HFFc6 (cell line): ENCODE measurements at regions not wholly inside any gene's neighbourhood (a gene's known extent, or its start where the extent isn't known, plus 50 kb on each side); places are given as distances from the start of the nearest gene placed in this dataset.
"Not testable (repeated sequence)": the region's sequence is repeated elsewhere in the genome, so short reads cannot be mapped to it uniquely, and the experiment has no call there.

Experiments
- DNase-seq: peaks from one replicate; pipeline ENCODE4 v3.0.0-alpha.2; 2018
- H3K27ac Mint-ChIP-seq: 2 replicates; pipeline ENCODE4 v1.8.0; 2020; ENCODE audit warnings: mild to moderate bottlenecking, mixed read lengths
- H3K27me3 Mint-ChIP-seq: 2 replicates; pipeline ENCODE4 v1.8.0; 2021; ENCODE audit warnings: mild to moderate bottlenecking, moderate library complexity, mixed read lengths; ENCODE audit not compliant: insufficient read depth
- H3K36me3 Mint-ChIP-seq: 2 replicates; pipeline ENCODE4 v1.8.0; 2021; ENCODE audit warnings: low read depth, mixed read lengths
- H3K4me1 Mint-ChIP-seq: 2 replicates; pipeline ENCODE4 v1.8.0; 2020; ENCODE audit warnings: low read depth, mixed read lengths
- H3K4me3 Mint-ChIP-seq: 2 replicates; pipeline ENCODE4 v1.8.0; 2020; ENCODE audit warnings: mild to moderate bottlenecking, moderate library complexity, mixed read lengths
- H3K9me3 Mint-ChIP-seq: 2 replicates; pipeline ENCODE4 v1.8.0; 2020; ENCODE audit warnings: mild to moderate bottlenecking, mixed read lengths
- CTCF ChIP-seq: fragments of 200-600 bp; sonication (generic); IDR thresholded peaks from 2 replicates; pipeline ENCODE4 v1.5.0; 2021; ENCODE audit warnings: antibody characterized with exemption, mild to moderate bottlenecking

GRCh38 chr15:38638126-38638525 lies 73.5 kb upstream of the RASGRP1 start:
- DNase-seq: no peak
- Mint-ChIP-seq H3K27me3 (peaks cover 41% of the 10 kb centered on the region), H3K36me3 (no peaks in the 10 kb centered on the region), H3K9me3 (no peaks in the 10 kb centered on the region), H3K4me3 (no peak overlapping the region), H3K27ac (no peak overlapping the region), H3K4me1 (no peaks in the 10 kb centered on the region)
- TF ChIP-seq CTCF: no peak

- Mint-ChIP-seq H3K9me3 (no peaks in the 10 kb centered on the region), H3K4me3 (no peak overlapping the region), H3K27ac (no peak overlapping the region), H3K4me1 (no peaks in the 10 kb centered on the region), H3K27me3 (peaks cover 40% of the 10 kb centered on the region), H3K36me3 (no peaks in the 10 kb centered on the region)
- no peak for TF ChIP-seq CTCF
- DNase-seq: no peak
Observed at GRCh38 chr15:38638811-38639210, 74.2 kb upstream of the RASGRP1 start.

GRCh38 chr15:38642689-38643270 lies 78.2 kb upstream of the RASGRP1 start:
- TF ChIP-seq CTCF: no peak
- Mint-ChIP-seq H3K4me1 (no peaks in the 10 kb centered on the region), H3K27ac (no peak overlapping the region), H3K4me3 (no peak overlapping the region), H3K27me3 (peaks cover 27% of the 10 kb centered on the region), H3K9me3 (0 out of 2 replicates have a peak, but pooled peaks cover 5% of the 10 kb centered on the region), H3K36me3 (no peaks in the 10 kb centered on the region)
- DNase-seq: no peak

- H3K4me1 Mint-ChIP-seq, DNase-seq, H3K9me3 Mint-ChIP-seq, H3K36me3 Mint-ChIP-seq, H3K4me3 Mint-ChIP-seq, H3K27ac Mint-ChIP-seq: not testable (repeated sequence)
- peaks cover 25% of the 10 kb centered on the region for H3K27me3 Mint-ChIP-seq
Observed at GRCh38 chr15:38644353-38644752, 79.7 kb upstream of the RASGRP1 start.

GRCh38 chr15:38646716-38647115 lies 82.1 kb upstream of the RASGRP1 start:
- no peak for DNase-seq
- no peak for TF ChIP-seq CTCF
- H3K27me3 Mint-ChIP-seq: peaks cover 25% of the 10 kb centered on the region

GRCh38 chr15:38647683-38648082 lies 83.1 kb upstream of the RASGRP1 start:
- no peaks in the 10 kb centered on the region for H3K4me1 Mint-ChIP-seq
- DNase-seq: no peak
- H3K27ac Mint-ChIP-seq: no peak overlapping the region

More at GRCh38 chr15:38646716-38647115, 82.1 kb upstream of the RASGRP1 start:
- H3K4me3 Mint-ChIP-seq: no peak overlapping the region
- H3K27ac Mint-ChIP-seq: no peak overlapping the region
- 0 out of 2 replicates have a peak, but pooled peaks cover 5% of the 10 kb centered on the region for H3K9me3 Mint-ChIP-seq
- H3K4me1 Mint-ChIP-seq: no peaks in the 10 kb centered on the region
- no peaks in the 10 kb centered on the region for H3K36me3 Mint-ChIP-seq

More at GRCh38 chr15:38647683-38648082, 83.1 kb upstream of the RASGRP1 start:
- TF ChIP-seq CTCF: peak; percentile 62
- Mint-ChIP-seq H3K36me3 (no peaks in the 10 kb centered on the region), H3K4me3 (no peak overlapping the region), H3K9me3 (0 out of 2 replicates have a peak, but pooled peaks cover 5% of the 10 kb centered on the region), H3K27me3 (peaks cover 26% of the 10 kb centered on the region)
